Parathyroid adenoma (tissue), 2 donors: ENCODE measurements at regions not wholly inside any gene's neighbourhood (a gene's known extent, or its start where the extent isn't known, plus 50 kb on each side); places are given as distances from the start of the nearest gene placed in this dataset.

Experiments used
- H2AFZ ChIP-seq: fragments of 300-600 bp; sonication (generic); one replicate; pipeline ENCODE4 v1.7.0; 2017; ENCODE audit warnings: antibody characterized with exemption, mild to moderate bottlenecking
- H3K27ac ChIP-seq: fragments of 300-600 bp; sonication (generic); one replicate; pipeline ENCODE4 v1.7.0; 2017
- H3K27me3 ChIP-seq: fragments of 300-600 bp; sonication (generic); one replicate; pipeline ENCODE4 v1.7.0; 2017; ENCODE audit warnings: low read length; ENCODE audit not compliant: control insufficient read depth, insufficient read depth
- H3K36me3 ChIP-seq: fragments of 300-600 bp; sonication (generic); one replicate; pipeline ENCODE4 v1.7.0; 2017; ENCODE audit warnings: low read length; ENCODE audit not compliant: control insufficient read depth, insufficient read depth
- H3K4me1 ChIP-seq: fragments of 300-600 bp; sonication (generic); one replicate; pipeline ENCODE4 v1.7.0; 2017; ENCODE audit warnings: control low read depth
- H3K4me2 ChIP-seq: fragments of 300-600 bp; sonication (generic); one replicate; pipeline ENCODE4 v1.7.0; 2017; ENCODE audit warnings: low read length
- H3K4me3 ChIP-seq: fragments of 300-600 bp; sonication (generic); one replicate; pipeline ENCODE4 v1.7.0; 2017; ENCODE audit warnings: low read depth, low read length
- H3K79me2 ChIP-seq: fragments of 300-600 bp; sonication (generic); one replicate; pipeline ENCODE4 v1.7.0; 2017; ENCODE audit warnings: control low read depth
- H3K9ac ChIP-seq: fragments of 300-600 bp; sonication (generic); one replicate; pipeline ENCODE4 v1.7.0; 2017; ENCODE audit warnings: mild to moderate bottlenecking
- H3K9me3 ChIP-seq: fragments of 300-600 bp; sonication (generic); one replicate; pipeline ENCODE4 v1.7.0; 2017; ENCODE audit warnings: low read length; ENCODE audit not compliant: control insufficient read depth
- CTCF ChIP-seq: fragments of 300-600 bp; sonication (generic); IDR thresholded peaks from one replicate; pipeline ENCODE4 v1.7.0; 2017; ENCODE audit warnings: antibody characterized with exemption, mild to moderate bottlenecking
- donor health status: primary hyperparathyroidism.

GRCh38 chr19:27911122-27911898 lies 1301.6 kb downstream of the UQCRFS1 start:
- Histone ChIP-seq H3K4me2 (no peak overlapping the region), H3K27ac (no peak overlapping the region), H3K9ac (no peak overlapping the region), H3K9me3 (no peaks in the 10 kb centered on the region), H3K4me3 (no peak overlapping the region), H3K79me2 (no peaks in the 10 kb centered on the region), H3K36me3 (no peaks in the 10 kb centered on the region), H3K27me3 (no peaks in the 10 kb centered on the region), H3K4me1 (no peaks in the 10 kb centered on the region), H2AFZ (no peak overlapping the region)
- no peak for TF ChIP-seq CTCF

GRCh38 chr19:27909861-27910260 lies 1303.1 kb downstream of the UQCRFS1 start:
- no peak for TF ChIP-seq CTCF
- no peak overlapping the region for H3K4me3 ChIP-seq
- no peaks in the 10 kb centered on the region for H3K79me2 ChIP-seq

GRCh38 chr19:27909185-27909840 lies 1303.6 kb downstream of the UQCRFS1 start:
- Histone ChIP-seq H2AFZ (no peak overlapping the region), H3K27ac (no peak overlapping the region)

More at GRCh38 chr19:27909861-27910260, 1303.1 kb downstream of the UQCRFS1 start:
- Histone ChIP-seq H2AFZ (no peak overlapping the region), H3K4me2 (no peak overlapping the region), H3K9me3 (no peaks in the 10 kb centered on the region), H3K27ac (no peak overlapping the region), H3K27me3 (no peaks in the 10 kb centered on the region), H3K9ac (no peak overlapping the region), H3K36me3 (no peaks in the 10 kb centered on the region), H3K4me1 (no peaks in the 10 kb centered on the region)

GRCh38 chr19:27906081-27906480 lies 1306.9 kb downstream of the UQCRFS1 start:
- no peaks in the 10 kb centered on the region for H3K79me2 ChIP-seq
- H3K4me1 ChIP-seq, result no peaks in the 10 kb centered on the region
- no peaks in the 10 kb centered on the region for H3K36me3 ChIP-seq
- no peak for TF ChIP-seq CTCF
- H3K27ac ChIP-seq, result no peak overlapping the region
- H3K4me3 ChIP-seq, result no peak overlapping the region
- no peak overlapping the region for H3K4me2 ChIP-seq
- H3K9me3 ChIP-seq, result no peaks in the 10 kb centered on the region
- no peaks in the 10 kb centered on the region for H3K27me3 ChIP-seq
- H3K9ac ChIP-seq, result no peak overlapping the region
- no peak overlapping the region for H2AFZ ChIP-seq

More at GRCh38 chr19:27909185-27909840, 1303.6 kb downstream of the UQCRFS1 start:
- Histone ChIP-seq H3K4me2 (no peak overlapping the region), H3K4me3 (no peak overlapping the region), H3K79me2 (no peaks in the 10 kb centered on the region), H3K9ac (no peak overlapping the region), H3K27me3 (no peaks in the 10 kb centered on the region), H3K9me3 (no peaks in the 10 kb centered on the region), H3K4me1 (no peaks in the 10 kb centered on the region), H3K36me3 (no peaks in the 10 kb centered on the region)
- no peak for TF ChIP-seq CTCF
